IMR-90 (cell line): ENCODE measurements at regions not wholly inside any gene's neighbourhood (a gene's known extent, or its start where the extent isn't known, plus 50 kb on each side); places are given as distances from the start of the nearest gene placed in this dataset.

Experiments
- BHLHE40 ChIP-seq: fragments of 150-350 bp; IDR thresholded peaks from 2 replicates; pipeline ENCODE4 v1.6.1; 2016; ENCODE audit warnings: mild to moderate bottlenecking, low read depth, low read length
- CEBPB ChIP-seq: IDR thresholded peaks from 2 replicates; pipeline ENCODE4 v1.6.1; 2012; ENCODE audit warnings: low read depth, low read length, improper control_type of control experiment
- MAFK ChIP-seq: IDR thresholded peaks from 2 replicates; pipeline ENCODE4 v1.6.1; 2012; ENCODE audit warnings: low read depth, low read length, improper control_type of control experiment
- MAZ ChIP-seq: IDR thresholded peaks from 2 replicates; pipeline ENCODE4 v1.6.1; 2012; ENCODE audit warnings: low read depth, mild to moderate bottlenecking, low read length, improper control_type of control experiment, moderate library complexity, borderline replicate concordance
- POLR2A ChIP-seq: IDR thresholded peaks from 2 replicates; pipeline ENCODE4 v1.6.1; 2012; ENCODE audit warnings: mild to moderate bottlenecking, low read depth, low read length
- RCOR1 ChIP-seq: IDR thresholded peaks from 2 replicates; pipeline ENCODE4 v1.6.1; 2012; ENCODE audit warnings: mild to moderate bottlenecking, low read length, improper control_type of control experiment; ENCODE audit not compliant: insufficient replicate concordance
- RFX5 ChIP-seq: IDR thresholded peaks from 2 replicates; pipeline ENCODE4 v1.8.0; 2012; ENCODE audit warnings: low read depth, mild to moderate bottlenecking, low read length, moderate library complexity
- TF ChIP-seq, protein P1 (sequence below): conservative IDR thresholded peaks from 2 replicates; pipeline ENCODE4 v1.5.1; 2012; ENCODE audit warnings: mild to moderate bottlenecking, low read depth, low read length, improper control_type of control experiment

DNA sequence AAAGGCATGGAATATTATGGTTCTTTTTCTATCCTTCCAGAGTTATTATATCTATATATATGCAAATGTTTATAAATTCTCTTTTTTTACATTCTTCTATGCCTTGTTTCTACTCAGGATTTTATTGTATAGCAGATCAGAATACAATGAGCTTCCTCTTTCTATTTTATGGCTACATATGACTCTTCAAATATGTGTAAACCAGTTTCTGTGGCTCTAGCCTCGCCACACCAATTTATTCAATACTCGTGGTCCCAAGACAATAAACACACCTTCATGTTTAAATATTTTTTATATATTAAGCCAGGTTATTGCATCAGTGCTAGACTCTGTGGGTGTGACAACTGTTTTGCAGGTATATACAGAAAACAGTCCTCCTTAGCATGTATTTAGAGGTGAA, 237.5 kb upstream of the MKLN1 start:
- TF ChIP-seq, protein P1, sequence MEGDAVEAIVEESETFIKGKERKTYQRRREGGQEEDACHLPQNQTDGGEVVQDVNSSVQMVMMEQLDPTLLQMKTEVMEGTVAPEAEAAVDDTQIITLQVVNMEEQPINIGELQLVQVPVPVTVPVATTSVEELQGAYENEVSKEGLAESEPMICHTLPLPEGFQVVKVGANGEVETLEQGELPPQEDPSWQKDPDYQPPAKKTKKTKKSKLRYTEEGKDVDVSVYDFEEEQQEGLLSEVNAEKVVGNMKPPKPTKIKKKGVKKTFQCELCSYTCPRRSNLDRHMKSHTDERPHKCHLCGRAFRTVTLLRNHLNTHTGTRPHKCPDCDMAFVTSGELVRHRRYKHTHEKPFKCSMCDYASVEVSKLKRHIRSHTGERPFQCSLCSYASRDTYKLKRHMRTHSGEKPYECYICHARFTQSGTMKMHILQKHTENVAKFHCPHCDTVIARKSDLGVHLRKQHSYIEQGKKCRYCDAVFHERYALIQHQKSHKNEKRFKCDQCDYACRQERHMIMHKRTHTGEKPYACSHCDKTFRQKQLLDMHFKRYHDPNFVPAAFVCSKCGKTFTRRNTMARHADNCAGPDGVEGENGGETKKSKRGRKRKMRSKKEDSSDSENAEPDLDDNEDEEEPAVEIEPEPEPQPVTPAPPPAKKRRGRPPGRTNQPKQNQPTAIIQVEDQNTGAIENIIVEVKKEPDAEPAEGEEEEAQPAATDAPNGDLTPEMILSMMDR, result no peak
- no peak for TF ChIP-seq MAZ
- no peak for TF ChIP-seq POLR2A
- TF ChIP-seq MAFK, result no peak
- no peak for TF ChIP-seq RCOR1
- no peak for TF ChIP-seq BHLHE40
- no peak for TF ChIP-seq RFX5
- no peak for TF ChIP-seq CEBPB
